Fibroblast of lung (primary cell): ENCODE measurements at regions not wholly inside any gene's neighbourhood (a gene's known extent, or its start where the extent isn't known, plus 50 kb on each side); places are given as distances from the start of the nearest gene placed in this dataset.

Experiments used
- CTCF ChIP-seq, 2 donors: IDR thresholded peaks in 1 of 2; conservative IDR thresholded peaks in 1 of 2; 1 replicate in 1 of 2; 2 replicates in 1 of 2; pipeline ENCODE4 v1.5.1; 2011 to 2012; ENCODE audit warnings: low read length in 2 of 2, control low read depth in 1 of 2, inconsistent platforms in 1 of 2, low read depth in 1 of 2, mild to moderate bottlenecking in 1 of 2
- EZH2 ChIP-seq: IDR thresholded peaks from 2 replicates; pipeline ENCODE4 v1.5.1; 2012; ENCODE audit warnings: low read length, control low read depth, mild to moderate bottlenecking; ENCODE audit errors: missing control alignments

- no peak for TF ChIP-seq CTCF (conservative IDR thresholded peaks at IDR 0.05 in 1 of 2, IDR thresholded peaks at IDR 0.05 in 1 of 2; ENCODE audit: low read depth in 1 of 2, low read length in 2 of 2)
- TF ChIP-seq EZH2, result no peak
Measured at GRCh38 chr17:5758651-5759050, 174.3 kb upstream of the NLRP1 start.
